B cell (primary cell): ENCODE measurements at regions not wholly inside any gene's neighbourhood (a gene's known extent, or its start where the extent isn't known, plus 50 kb on each side); places are given as distances from the start of the nearest gene placed in this dataset.

Experiments used
- ATAC-seq: fragments of 200-7000 bp; cut with Tn5 transposase; one replicate; pipeline ENCODE4 v1.10.0; 2021; ENCODE audit warnings: low read depth, mild to moderate bottlenecking, moderate number of reproducible peaks, moderate library complexity
- CTCF ChIA-PET: fragments of 350-600 bp; sonication (Branson Sonifier 250); formaldehyde crosslinking; loops from one replicate; lab custom pipeline; 2021; ENCODE audit warnings: antibody characterized with exemption, inconsistent platforms; lab: Charles Lee
- POLR2A ChIA-PET: fragments of 350-600 bp; sonication (Branson Sonifier 250); formaldehyde crosslinking; loops from one replicate; lab custom pipeline; 2021; ENCODE audit warnings: antibody characterized with exemption; lab: Charles Lee
- DNase-seq: peaks from one replicate; pipeline ENCODE4 v3.0.0; 2013
- H2AFZ ChIP-seq: 2 replicates; pipeline ENCODE4 v1.6.1; 2012; ENCODE audit warnings: mild to moderate bottlenecking, low read depth, low read length; ENCODE audit not compliant: insufficient read depth, poor library complexity, severe bottlenecking
- H3K27ac ChIP-seq, 2 donors: 1 replicate in 1 of 2; 2 replicates in 1 of 2; pipeline ENCODE4 v1.5.1; 2012 to 2013; ENCODE audit warnings: low read length in 2 of 2, mild to moderate bottlenecking in 2 of 2, moderate library complexity in 1 of 2
- H3K27me3 ChIP-seq, 4 experiments: fragments of 200-600 bp in 1 of 4; sonication (generic) in 1 of 4; replicated peaks in 1 of 4; 1 replicate in 2 of 4; 2 replicates in 2 of 4; pipeline versions ENCODE4 v1.6.1 to v1.7.0; 2013 to 2016; ENCODE audit warnings: low read length in 3 of 4, mild to moderate bottlenecking in 2 of 4, mixed read lengths in 1 of 4, moderate library complexity in 1 of 4; ENCODE audit not compliant: insufficient read depth in 4 of 4, control insufficient read depth in 3 of 4; ENCODE audit errors: control extremely low read depth in 1 of 4
- H3K36me3 ChIP-seq, 2 experiments: replicated peaks in 1 of 2; 1 replicate in 1 of 2; 2 replicates in 1 of 2; pipeline versions ENCODE4 v1.6.1 to v1.7.1; 2013; ENCODE audit warnings: low read length in 1 of 2; ENCODE audit not compliant: insufficient read depth in 2 of 2, control insufficient read depth in 1 of 2; ENCODE audit errors: control extremely low read depth in 1 of 2, extremely low read depth in 1 of 2
- H3K4me1 ChIP-seq, 2 donors: fragments of 200-600 bp in 1 of 2; sonication (generic) in 1 of 2; 1 replicate in 1 of 2; 2 replicates in 1 of 2; pipeline versions ENCODE4 v1.5.1 to v1.6.1; 2013 to 2017; ENCODE audit warnings: low read length in 2 of 2; ENCODE audit not compliant: control insufficient read depth in 2 of 2, insufficient read depth in 2 of 2
- H3K4me2 ChIP-seq: replicated peaks from 2 replicates; pipeline ENCODE3; 2012; ENCODE audit warnings: mild to moderate bottlenecking, low read depth, low read length; ENCODE audit not compliant: poor library complexity, severe bottlenecking
- H3K4me3 ChIP-seq, 5 experiments: fragments of 200-600 bp in 1 of 5; sonication (generic) in 1 of 5; 1 replicate in 3 of 5; 2 replicates in 2 of 5; pipeline versions ENCODE4 v1.5.1 to v1.7.0; 2011 to 2016; ENCODE audit warnings: low read length in 4 of 5, mild to moderate bottlenecking in 4 of 5, low read depth in 2 of 5, control low read depth in 1 of 5, moderate library complexity in 1 of 5; ENCODE audit not compliant: insufficient read depth in 1 of 5; ENCODE audit errors: control extremely low read depth in 1 of 5, extremely low read depth in 1 of 5
- H3K79me2 ChIP-seq: fragments of 200-600 bp; sonication (generic); one replicate; pipeline ENCODE4 v1.6.0; 2016; ENCODE audit warnings: low read length; ENCODE audit not compliant: control insufficient read depth, insufficient read depth
- H3K9ac ChIP-seq: fragments of 200-600 bp; sonication (generic); 2 replicates; pipeline ENCODE4 v1.6.1; 2017; ENCODE audit warnings: mild to moderate bottlenecking, low read length, moderate library complexity
- H3K9me3 ChIP-seq, 3 donors: one replicate each; pipeline versions ENCODE4 v1.6.1 to v1.7.1; 2013; ENCODE audit warnings: low read length in 2 of 3; ENCODE audit not compliant: control insufficient read depth in 2 of 3, insufficient read depth in 1 of 3; ENCODE audit errors: control extremely low read depth in 1 of 3
- H4K20me1 ChIP-seq: 2 replicates; pipeline ENCODE4 v1.6.0; 2012; ENCODE audit warnings: mild to moderate bottlenecking, low read length; ENCODE audit not compliant: insufficient read depth, control insufficient read depth, poor library complexity, severe bottlenecking
- H3K27ac Mint-ChIP-seq: one replicate; pipeline ENCODE4 v1.8.0; 2021; ENCODE audit warnings: mixed read lengths
- H3K27me3 Mint-ChIP-seq: one replicate; pipeline ENCODE4 v1.8.0; 2021; ENCODE audit warnings: mixed read lengths
- H3K4me1 Mint-ChIP-seq: one replicate; pipeline ENCODE4 v1.8.0; 2021; ENCODE audit warnings: mixed read lengths
- H3K4me3 Mint-ChIP-seq: one replicate; pipeline ENCODE4 v1.8.0; 2021; ENCODE audit warnings: mixed read lengths
- H3K9me3 Mint-ChIP-seq: one replicate; pipeline ENCODE4 v1.8.0; 2022; ENCODE audit warnings: mixed read lengths; ENCODE audit not compliant: insufficient read depth
- CTCF ChIP-seq: fragments of 200-600 bp; IDR thresholded peaks from one replicate; pipeline ENCODE4 v1.8.0; 2022; ENCODE audit warnings: antibody characterized with exemption, mild to moderate bottlenecking
- EZH2 ChIP-seq: IDR thresholded peaks from 2 replicates; pipeline ENCODE4 v1.6.1; 2012; ENCODE audit warnings: borderline replicate concordance, low read depth, mild to moderate bottlenecking, moderate library complexity, low read length; ENCODE audit not compliant: insufficient read depth, poor library complexity, severe bottlenecking
- WGBS: methylation state at CpG from one replicate; pipeline ENCODE4 v1.1.5; 2013; ENCODE audit warnings: missing lambda C conversion rate; ENCODE audit not compliant: insufficient coverage; 5-methylcytosine and 5-hydroxymethylcytosine counted together
- intact Hi-C: fragments of 100-400 bp; cut with micrococcal nuclease; formaldehyde crosslinking; loops from one replicate; pipeline ENCODE4 v1.10.0; 2022

- DNase-seq (no peak), ATAC-seq (no peak)
- ChIA-PET POLR2A (no interaction called here), CTCF (no interaction called here)
- Histone ChIP-seq H2AFZ (no peak overlapping the region), H3K27me3 (peaks cover 0 to 3% (median 0%) of the 10 kb centered on the region in 4 experiments), H3K9ac (no peak overlapping the region), H4K20me1 (no peaks in the 10 kb centered on the region), H3K9me3 (peaks cover 0 to 6% (median 3%) of the 10 kb centered on the region in 3 donors), H3K36me3 (no peaks in the 10 kb centered on the region), H3K79me2 (no peaks in the 10 kb centered on the region), H3K4me1 (no peaks in the 10 kb centered on the region), H3K4me3 (no peak overlapping the region), H3K27ac (no peak overlapping the region), H3K4me2 (no peak overlapping the region)
- TF ChIP-seq EZH2 (no peak), CTCF (no peak)
- Mint-ChIP-seq H3K4me3 (no peak overlapping the region), H3K4me1 (no peaks in the 10 kb centered on the region), H3K27me3 (peaks cover 27% of the 10 kb centered on the region), H3K9me3 (no peaks in the 10 kb centered on the region), H3K27ac (no peak overlapping the region)
- 91% methylated on average over 19 of the region's 19 CpGs for WGBS
- intact Hi-C loops = no loop called here
These were observed 360.9 kb upstream of the TNRC6C start for GRCh38 chr17:77597418-77598240.

GRCh38 chr17:77598241-77598620 is 360.3 kb upstream of the TNRC6C start:
- TF ChIP-seq EZH2 (no peak), CTCF (no peak)
- Mint-ChIP-seq H3K4me1 (no peaks in the 10 kb centered on the region), H3K27ac (no peak overlapping the region), H3K9me3 (no peaks in the 10 kb centered on the region), H3K27me3 (peaks cover 24% of the 10 kb centered on the region), H3K4me3 (no peak overlapping the region)
- no peaks in the 10 kb centered on the region for H3K79me2 ChIP-seq
- no peaks in the 10 kb centered on the region for H4K20me1 ChIP-seq
- H3K4me1 ChIP-seq = no peaks in the 10 kb centered on the region
- DNase-seq (no peak), ATAC-seq (no peak)
- intact Hi-C loops = no loop called here
- ChIA-PET POLR2A (no interaction called here), CTCF (no interaction called here)
- H3K4me3 ChIP-seq = no peak overlapping the region
- H2AFZ ChIP-seq = no peak overlapping the region
- 89% methylated on average over 3 of the region's 4 CpGs for WGBS
- no peak overlapping the region for H3K9ac ChIP-seq
- no peak overlapping the region for H3K4me2 ChIP-seq
- H3K27ac ChIP-seq = no peak overlapping the region
- H3K27me3 ChIP-seq = peaks cover 0 to 3% (median 0%) of the 10 kb centered on the region in 4 experiments
- peaks cover 0 to 6% (median 3%) of the 10 kb centered on the region in 3 donors for H3K9me3 ChIP-seq
- no peaks in the 10 kb centered on the region for H3K36me3 ChIP-seq
